NCI-H1417 treated with DMSO at 0.1 percent for 48 hours (cell line): ENCODE measurements at regions not wholly inside any gene's neighbourhood (a gene's known extent, or its start where the extent isn't known, plus 50 kb on each side); places are given as distances from the start of the nearest gene placed in this dataset.

Source experiments
- DNase-seq: peaks from one replicate; lab custom pipeline; 2025; lab: John Stamatoyannopoulos, UW

- no peak for DNase-seq
Measured at GRCh38 chr20:60480950-60481742, 522.9 kb downstream of the CDH26 start.

- DNase-seq = no peak
Measured at GRCh38 chr20:60481743-60482133, 523.5 kb downstream of the CDH26 start.

DNA sequence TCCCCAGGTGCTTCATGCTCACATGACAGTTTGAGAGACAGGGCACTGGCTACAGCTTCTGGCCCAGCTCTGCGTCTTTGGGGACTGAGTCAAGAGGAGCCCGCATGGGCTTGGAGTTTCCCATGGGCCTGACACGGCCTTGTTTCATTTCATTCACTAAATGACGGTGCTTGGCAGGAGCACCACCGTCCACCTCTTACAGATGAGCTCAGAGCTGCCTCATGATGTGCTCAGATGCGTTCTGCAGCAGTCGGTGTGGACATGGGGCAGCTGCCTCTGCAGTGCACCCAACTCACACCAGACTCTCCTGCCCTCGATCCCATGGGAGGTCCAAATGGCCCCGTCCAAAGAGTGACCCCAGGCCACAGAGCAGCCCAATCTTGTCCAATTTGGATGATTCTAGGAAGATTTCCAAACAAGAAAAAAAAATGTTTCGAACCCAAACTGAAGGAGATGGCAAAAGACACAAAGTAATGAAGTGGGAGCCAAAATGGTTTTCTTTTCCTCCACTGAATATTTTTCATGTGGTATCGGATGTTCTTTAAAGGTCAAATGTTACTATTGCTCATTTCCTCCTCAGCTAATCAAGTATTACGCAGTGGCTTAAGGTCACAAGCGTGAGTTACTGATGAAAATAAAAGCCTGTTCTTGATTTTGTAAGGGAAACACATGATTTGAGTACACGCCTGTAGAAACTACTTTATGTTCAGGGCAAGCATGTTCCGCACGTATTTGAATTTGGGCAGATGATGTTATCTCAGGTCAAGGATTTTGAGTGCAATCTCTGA is 524.2 kb downstream of the CDH26 start:
- no peak for DNase-seq

GRCh38 chr20:60483371-60483770 is 525.1 kb downstream of the CDH26 start:
- DNase-seq = no peak

DNA sequence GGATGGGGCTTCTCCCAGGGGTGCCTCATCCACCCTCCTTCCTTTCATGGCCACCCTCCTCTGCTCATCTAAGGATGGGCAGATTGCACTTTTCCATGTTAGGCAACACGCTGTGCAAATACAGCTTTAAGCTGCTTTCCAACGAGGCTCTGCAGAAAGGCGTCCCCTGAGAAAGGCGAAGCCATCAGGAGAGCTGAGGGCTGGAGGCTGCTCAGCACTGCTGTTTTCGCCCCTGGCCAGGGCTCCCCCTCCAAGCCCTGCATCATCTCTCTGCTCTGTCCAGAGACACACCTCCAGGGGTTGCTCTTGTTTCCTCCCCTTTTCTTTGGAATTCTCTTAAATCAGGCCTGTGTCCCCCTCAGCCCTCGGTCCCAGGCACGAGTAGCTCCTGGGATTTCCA is 526.1 kb downstream of the CDH26 start:
- no peak for DNase-seq

- DNase-seq = no peak
Measured at GRCh38 chr20:60485012-60485760, 527.0 kb downstream of the CDH26 start.

- DNase-seq = no peak
Measured at GRCh38 chr20:60486315-60486714, 528.1 kb downstream of the CDH26 start.

DNA sequence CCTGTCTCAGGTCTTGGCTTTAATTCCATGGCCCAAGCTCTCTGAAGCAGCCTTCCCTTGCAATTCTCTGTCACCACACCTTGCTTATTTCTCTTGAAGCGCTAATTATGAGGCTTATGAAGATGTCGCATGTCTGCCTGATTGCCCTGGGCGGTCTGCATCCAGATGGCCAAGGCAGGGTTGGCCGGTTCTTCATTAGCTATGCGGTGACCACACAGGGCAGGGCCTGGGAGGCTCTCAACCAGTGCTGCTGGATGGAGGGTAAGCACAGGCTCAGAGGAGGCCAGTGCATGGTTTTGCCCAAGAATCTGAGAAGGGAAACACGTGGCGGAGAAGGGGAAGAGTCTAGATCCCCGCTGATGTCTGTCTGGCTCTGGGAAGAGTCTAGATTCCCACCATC is 528.7 kb downstream of the CDH26 start:
- DNase-seq = no peak

GRCh38 chr20:60490217-60491050 is 532.2 kb downstream of the CDH26 start:
- DNase-seq = no peak

DNA sequence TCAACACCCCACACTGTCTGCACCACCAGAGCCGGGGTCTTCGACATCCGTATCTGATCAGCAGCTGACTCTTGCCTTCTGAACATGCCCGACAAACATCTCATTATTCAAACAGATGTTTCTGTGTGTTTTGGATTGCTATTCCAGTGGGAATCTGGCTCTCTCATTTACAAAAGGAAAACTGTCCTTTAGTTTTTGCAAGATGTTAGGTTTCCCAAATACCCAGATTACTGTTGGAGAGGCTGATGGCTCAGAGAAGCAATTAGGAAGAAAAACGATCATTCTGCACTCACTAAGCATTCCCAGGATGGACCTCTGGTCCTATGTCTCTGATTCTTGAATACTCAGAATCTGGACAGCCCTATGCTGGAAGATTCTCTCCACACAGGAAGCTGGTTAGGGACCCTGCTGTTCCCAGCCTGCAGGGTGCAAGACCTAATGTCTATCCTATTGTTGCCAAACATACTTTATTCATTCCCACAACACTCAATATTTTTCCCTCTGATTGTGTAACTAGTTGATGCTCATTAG is 532.9 kb downstream of the CDH26 start:
- no peak for DNase-seq

DNA sequence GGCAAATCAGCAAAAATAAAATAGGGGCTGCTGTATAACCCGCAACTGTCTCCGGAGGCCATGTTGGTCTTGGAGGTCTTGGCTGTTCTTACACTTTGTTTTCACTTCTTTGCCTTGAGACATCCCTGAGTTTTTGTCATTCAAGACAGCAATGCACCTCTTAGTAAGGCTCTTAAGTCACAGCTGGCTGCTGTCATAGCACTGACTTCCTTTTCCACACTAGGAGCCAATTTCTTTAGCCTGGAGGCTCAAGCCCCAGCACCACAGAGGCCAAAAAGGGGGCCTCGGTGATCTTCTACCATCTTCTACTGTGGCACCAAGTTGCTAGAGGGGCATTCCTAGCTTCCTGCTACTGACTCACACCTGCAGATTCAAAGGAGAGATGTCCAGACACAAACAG is 536.3 kb downstream of the CDH26 start:
- no peak for DNase-seq

DNA sequence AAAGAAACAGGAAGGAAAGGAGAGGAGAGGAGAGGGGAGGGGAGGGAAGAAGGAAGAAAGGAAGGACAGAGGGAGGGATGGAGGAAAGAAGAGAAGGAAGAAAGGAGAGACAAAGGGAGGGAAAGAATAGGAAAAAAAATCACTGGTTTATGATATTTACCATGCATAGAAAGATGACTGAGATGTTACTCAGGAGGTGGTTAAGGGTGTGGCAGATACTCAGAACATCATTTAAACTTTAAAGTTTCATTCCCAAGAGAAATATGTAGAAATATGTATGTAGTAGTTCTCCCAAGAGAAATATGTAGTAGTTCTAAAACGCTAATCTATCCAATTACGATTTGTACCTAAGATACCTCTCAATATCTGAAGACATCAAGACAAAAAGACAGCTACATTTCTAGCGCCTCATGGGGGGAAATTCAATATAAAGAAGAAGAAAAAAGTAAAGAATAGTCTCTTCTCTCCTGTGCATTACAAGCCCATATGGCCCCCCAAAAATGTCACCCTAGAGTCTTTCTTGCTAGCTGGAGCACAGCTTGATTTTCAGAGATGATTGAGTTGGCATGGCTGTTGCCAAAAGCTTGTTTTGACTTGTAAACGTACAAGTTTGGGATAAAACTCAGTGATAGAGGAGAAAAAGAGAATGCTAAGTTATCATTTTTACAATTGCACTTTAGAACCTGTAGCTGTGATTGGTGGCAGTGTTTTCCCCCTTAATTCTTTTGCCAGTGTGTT is 539.2 kb downstream of the CDH26 start:
- DNase-seq = no peak

GRCh38 chr20:60500038-60500701 is 541.9 kb downstream of the CDH26 start:
- no peak for DNase-seq

DNA sequence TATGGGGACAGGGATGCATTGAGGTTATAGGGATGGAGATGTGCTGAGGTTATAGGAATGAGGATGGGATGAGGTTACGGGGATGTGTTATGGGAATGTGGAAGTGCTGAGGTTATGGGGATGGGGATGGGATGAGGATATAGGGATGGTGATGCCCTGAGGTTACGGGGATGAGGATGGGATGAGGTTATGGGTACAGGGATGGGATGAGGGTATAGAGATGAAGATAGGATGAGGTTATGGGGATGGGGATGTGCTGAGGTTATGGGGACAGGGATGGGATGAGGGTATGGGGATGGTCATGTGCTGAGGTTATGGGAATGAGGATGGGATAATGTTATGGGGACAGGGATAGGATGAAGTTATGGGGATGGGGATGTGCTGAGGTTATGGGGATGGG is 542.8 kb downstream of the CDH26 start:
- no peak for DNase-seq

- DNase-seq = no peak
Measured at GRCh38 chr20:60502881-60503280, 544.7 kb downstream of the CDH26 start.

DNA sequence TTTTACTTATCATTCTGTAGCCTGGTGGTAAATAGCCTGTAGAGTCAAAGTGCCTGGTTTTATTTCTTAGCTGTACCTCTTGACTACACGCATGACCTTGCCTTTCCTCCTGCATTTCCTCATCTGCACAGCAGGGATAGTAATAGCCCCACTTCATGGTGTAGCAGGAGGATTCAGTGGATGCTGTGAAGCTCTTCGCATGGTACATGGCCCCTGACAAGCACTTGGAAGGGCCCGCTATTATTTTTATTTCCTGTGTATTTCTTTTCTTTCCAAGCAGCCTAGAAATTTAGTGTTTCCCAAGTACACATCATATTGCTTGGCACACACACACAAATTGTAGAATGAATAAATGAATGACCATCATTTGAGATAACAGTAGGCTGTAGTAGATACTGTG is 547.2 kb downstream of the CDH26 start:
- DNase-seq = no peak

DNA sequence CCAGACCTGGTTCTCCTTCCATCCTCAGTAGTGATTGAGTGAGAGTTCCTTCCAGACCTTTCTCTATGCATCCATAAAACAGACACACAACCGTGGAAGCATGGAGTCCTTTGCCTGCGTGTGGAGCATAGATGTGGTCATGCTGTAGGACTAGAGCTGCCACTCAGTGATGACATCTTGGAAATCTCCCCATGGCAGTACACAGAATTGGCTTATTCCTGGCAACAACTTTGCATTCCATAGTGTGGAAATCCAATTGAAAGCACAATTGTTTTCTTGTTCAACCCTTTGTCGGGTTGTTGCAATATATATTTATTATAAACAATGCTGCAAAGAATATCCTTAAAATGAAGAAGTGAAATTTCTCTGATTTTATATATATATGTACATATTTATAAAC is 547.8 kb downstream of the CDH26 start:
- DNase-seq = no peak

- no peak for DNase-seq
Measured at GRCh38 chr20:60507087-60507694, 549.0 kb downstream of the CDH26 start.

- DNase-seq = no peak
Measured at GRCh38 chr20:60509407-60509806, 551.2 kb downstream of the CDH26 start.

- DNase-seq = no peak
Measured at GRCh38 chr20:60510356-60510755, 552.1 kb downstream of the CDH26 start.
